ENCODE measurements at regions not wholly inside any gene's neighbourhood (a gene's known extent, or its start where the extent isn't known, plus 50 kb on each side); places are given as distances from the start of the nearest gene placed in this dataset.
"Not testable (repeated sequence)": the region's sequence is repeated elsewhere in the genome, so short reads cannot be mapped to it uniquely, and the experiment has no call there.

- Mint-ChIP-seq H3K27me3 (ENCODE audit: insufficient read depth, unreplicated experiment) (no peaks in the 10 kb centered on the region), H3K36me3 (ENCODE audit: insufficient read depth, unreplicated experiment) (peaks cover 6% of the 10 kb centered on the region), H3K27ac (ENCODE audit: low read depth, unreplicated experiment) (no peak overlapping the region), H3K4me1 (ENCODE audit: insufficient read depth, unreplicated experiment) (no peaks in the 10 kb centered on the region), H3K9me3 (ENCODE audit: unreplicated experiment) (no peaks in the 10 kb centered on the region), H3K4me3 (ENCODE audit: unreplicated experiment) (no peak overlapping the region)
- ChIA-PET CTCF (interaction anchor here (0.6 kb wide), 1 partner anchor 157 kb away, joined by 3 read pairs; no protein-coding TSS in a partner anchor), POLR2A (no interaction called here)
- DNase-seq (ENCODE audit: unreplicated experiment) = no peak
- intact Hi-C loops (cut with micrococcal nuclease) = no loop called here
- no peak for TF ChIP-seq CTCF (IDR thresholded peaks at IDR 0.05; ENCODE audit: unreplicated experiment)
- no TSS peak for BruUV-seq (replicated peaks)
These were observed 187.5 kb upstream of the C21orf91 start for GRCh38 chr21:18006691-18007090.

- peaks cover 13% of the 10 kb centered on the region for H3K9me3 Mint-ChIP-seq (ENCODE audit: unreplicated experiment)
- no peak for TF ChIP-seq CTCF (IDR thresholded peaks at IDR 0.05; ENCODE audit: unreplicated experiment)
- no peaks in the 10 kb centered on the region for H3K27me3 Mint-ChIP-seq (ENCODE audit: insufficient read depth, unreplicated experiment)
- ChIA-PET CTCF (interaction anchor here (1.9 kb wide), 1 partner anchor 38 kb away, joined by 6 read pairs; no protein-coding TSS in a partner anchor), POLR2A (interaction anchor here (0.6 kb wide), 1 partner anchor 264 kb away, joined by 3 read pairs; no protein-coding TSS in a partner anchor)
- no peak for DNase-seq (ENCODE audit: unreplicated experiment)
- no peak overlapping the region for H3K4me3 Mint-ChIP-seq (ENCODE audit: unreplicated experiment)
- BruUV-seq (replicated peaks) = no TSS peak
- no peaks in the 10 kb centered on the region for H3K36me3 Mint-ChIP-seq (ENCODE audit: insufficient read depth, unreplicated experiment)
- intact Hi-C loops (cut with micrococcal nuclease) = no loop called here
- no peaks in the 10 kb centered on the region for H3K4me1 Mint-ChIP-seq (ENCODE audit: insufficient read depth, unreplicated experiment)
- no peak overlapping the region for H3K27ac Mint-ChIP-seq (ENCODE audit: low read depth, unreplicated experiment)
These were observed 183.2 kb upstream of the C21orf91 start for GRCh38 chr21:18002393-18002792.

- intact Hi-C loops (cut with micrococcal nuclease) = no loop called here
- no peak for DNase-seq (ENCODE audit: unreplicated experiment)
- CTCF ChIA-PET = interaction anchor here (1.9 kb wide), 1 partner anchor 39 kb away, joined by 6 read pairs; no protein-coding TSS in a partner anchor
- POLR2A ChIA-PET = no interaction called here
- H3K4me1 Mint-ChIP-seq (ENCODE audit: insufficient read depth, unreplicated experiment) = no peaks in the 10 kb centered on the region
- H3K4me3 Mint-ChIP-seq (ENCODE audit: unreplicated experiment) = no peak overlapping the region
- H3K36me3 Mint-ChIP-seq (ENCODE audit: insufficient read depth, unreplicated experiment) = no peaks in the 10 kb centered on the region
- TF ChIP-seq CTCF (IDR thresholded peaks at IDR 0.05; ENCODE audit: unreplicated experiment) = no peak
- no peaks in the 10 kb centered on the region for H3K27me3 Mint-ChIP-seq (ENCODE audit: insufficient read depth, unreplicated experiment)
- H3K27ac Mint-ChIP-seq (ENCODE audit: low read depth, unreplicated experiment) = peak overlapping the region; percentile 4
- H3K9me3 Mint-ChIP-seq (ENCODE audit: unreplicated experiment) = peaks cover 16% of the 10 kb centered on the region
- BruUV-seq (replicated peaks) = no TSS peak
These were observed 182.0 kb upstream of the C21orf91 start for GRCh38 chr21:18000981-18001686.

- H3K4me1 Mint-ChIP-seq (ENCODE audit: insufficient read depth, unreplicated experiment); H3K27me3 Mint-ChIP-seq (ENCODE audit: insufficient read depth, unreplicated experiment); H3K27ac Mint-ChIP-seq (ENCODE audit: low read depth, unreplicated experiment); intact Hi-C loops (cut with micrococcal nuclease); BruUV-seq (replicated peaks); CTCF ChIA-PET; DNase-seq (ENCODE audit: unreplicated experiment); H3K36me3 Mint-ChIP-seq (ENCODE audit: insufficient read depth, unreplicated experiment); H3K4me3 Mint-ChIP-seq (ENCODE audit: unreplicated experiment): not testable (repeated sequence)
- peaks cover 23% of the 10 kb centered on the region for H3K9me3 Mint-ChIP-seq (ENCODE audit: unreplicated experiment)
- POLR2A ChIA-PET = interaction anchor here (0.6 kb wide), 1 partner anchor 22 kb away, joined by 3 read pairs; no protein-coding TSS in a partner anchor
These were observed 179.4 kb upstream of the C21orf91 start for GRCh38 chr21:17998599-17998998.
